ENCODE measurements at regions not wholly inside any gene's neighbourhood (a gene's known extent, or its start where the extent isn't known, plus 50 kb on each side); places are given as distances from the start of the nearest gene placed in this dataset.

DNA sequence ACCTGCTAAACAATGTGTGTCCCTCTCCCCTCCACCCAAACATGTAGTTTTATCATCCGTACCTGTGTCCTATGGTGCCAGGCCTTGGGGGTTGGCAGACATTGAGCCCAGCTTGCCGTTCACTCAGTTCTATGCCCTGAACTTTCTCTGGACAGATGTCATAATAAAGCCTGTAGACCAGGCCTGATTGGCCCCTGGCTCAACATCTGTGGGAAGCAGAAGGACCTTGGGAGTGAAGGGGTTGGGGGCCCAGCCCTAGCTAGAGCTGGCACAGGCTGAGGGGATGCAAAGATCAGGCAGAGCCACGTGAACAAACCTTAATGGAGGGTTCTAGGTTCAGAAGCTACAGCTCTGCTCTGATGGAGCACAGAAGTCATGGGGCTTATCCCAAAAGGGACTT, 600.6 kb downstream of the BUD13 start:
- DNase-seq: no peak

DNA sequence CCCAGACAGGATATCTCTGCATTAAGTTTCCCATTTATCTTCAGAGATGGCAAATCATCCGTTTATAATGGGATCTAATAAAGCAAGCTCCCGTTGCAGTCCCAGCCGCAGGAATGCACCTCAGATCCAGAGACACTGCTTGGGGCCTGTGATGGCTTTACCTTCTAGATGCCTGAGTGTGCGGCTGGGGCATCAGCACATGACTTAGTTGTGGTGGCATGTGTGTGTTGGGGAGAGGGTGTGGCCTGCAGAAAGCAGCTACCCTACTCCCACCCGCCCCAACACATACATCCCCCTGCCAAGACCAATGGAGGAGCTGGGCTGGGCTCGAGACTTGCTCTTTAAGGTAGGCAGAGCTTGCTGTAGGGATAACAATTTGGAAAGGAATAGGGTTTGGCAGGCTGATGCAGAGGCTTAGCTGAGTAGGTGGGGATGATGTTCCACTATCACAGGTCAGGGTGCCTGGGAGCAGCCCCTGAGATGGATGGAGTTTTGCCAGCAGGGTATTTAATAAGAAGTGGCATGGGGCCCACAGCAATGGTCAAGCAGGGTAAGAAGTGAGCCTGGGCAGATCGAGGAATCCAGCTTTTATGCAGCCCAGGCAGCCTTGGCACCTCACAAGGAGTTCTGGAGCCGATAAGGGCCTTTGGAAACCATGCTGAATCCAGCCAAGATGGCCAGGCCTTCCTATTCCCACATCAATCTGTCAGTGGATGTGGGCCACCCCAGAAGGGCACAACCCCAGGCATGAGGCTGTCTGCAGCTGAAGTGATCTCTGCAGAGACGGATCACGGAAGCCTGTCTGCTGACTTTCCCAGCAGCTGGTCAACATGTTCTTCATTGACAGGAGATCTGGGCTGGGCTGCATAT, 601.3 kb downstream of the BUD13 start:
- no peak for DNase-seq

DNA sequence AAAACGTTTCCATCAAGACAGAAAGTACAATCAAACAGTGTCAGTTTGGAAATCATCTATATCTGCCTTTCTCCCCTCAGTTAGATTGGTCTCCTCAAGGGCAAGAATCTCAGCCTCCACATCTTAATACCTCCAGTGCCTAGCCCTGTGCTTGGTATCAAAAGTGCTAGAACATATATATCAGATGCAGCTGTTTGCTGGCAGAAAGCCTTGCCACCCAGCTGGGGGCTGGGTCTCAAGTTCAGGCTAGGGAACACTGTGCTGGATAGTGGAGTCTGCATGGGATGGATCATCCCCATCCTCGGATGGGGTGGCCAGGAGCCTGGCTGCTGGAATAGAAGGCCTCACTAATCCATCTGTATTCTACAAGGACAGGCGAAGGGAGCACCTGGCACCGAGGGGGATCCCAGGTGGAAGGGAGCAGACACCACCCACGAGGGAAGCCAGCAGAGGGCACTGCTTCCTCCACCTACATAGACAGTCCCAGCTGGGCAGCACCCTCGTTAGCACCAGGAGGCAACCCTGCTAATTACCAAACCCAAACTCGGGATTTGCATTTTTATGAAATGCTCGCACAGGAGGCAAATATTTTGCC, 602.2 kb downstream of the BUD13 start:
- no peak for DNase-seq

DNA sequence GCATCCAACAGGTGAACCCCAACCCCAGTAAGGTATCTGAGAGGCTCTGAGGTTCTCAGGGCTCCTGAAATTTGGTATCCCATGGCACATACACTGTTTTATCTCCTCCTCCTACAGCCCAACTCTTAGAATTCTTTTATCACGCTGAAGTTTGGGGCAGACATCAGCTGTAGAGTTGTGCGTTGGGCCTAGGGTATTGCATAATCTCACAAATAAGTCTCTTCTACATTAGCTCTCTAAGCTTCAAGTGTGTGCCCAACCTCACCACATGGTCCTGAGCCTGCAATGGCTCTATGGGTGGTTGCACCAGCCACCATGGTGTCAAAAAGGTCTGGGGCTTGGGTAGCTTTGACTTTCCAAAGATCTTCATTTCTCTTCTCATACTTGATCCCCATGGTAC, 603.0 kb downstream of the BUD13 start:
- no peak for DNase-seq

DNA sequence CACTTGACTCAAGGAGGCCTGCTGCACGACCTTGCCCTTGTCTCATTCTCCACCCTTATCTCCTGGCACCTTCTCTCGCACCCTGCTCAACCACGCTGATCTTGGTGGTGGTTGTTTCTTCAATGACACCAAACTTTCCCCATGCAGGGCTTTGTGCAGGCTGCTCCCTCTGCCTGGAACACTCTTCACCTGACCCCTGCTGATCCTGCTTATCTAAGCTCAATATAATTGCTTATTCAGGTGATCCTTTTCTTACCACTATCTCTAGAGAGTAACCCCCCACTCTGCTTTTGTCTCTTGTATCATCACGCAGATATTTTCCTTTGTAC, 604.4 kb downstream of the BUD13 start:
- no peak for DNase-seq

DNA sequence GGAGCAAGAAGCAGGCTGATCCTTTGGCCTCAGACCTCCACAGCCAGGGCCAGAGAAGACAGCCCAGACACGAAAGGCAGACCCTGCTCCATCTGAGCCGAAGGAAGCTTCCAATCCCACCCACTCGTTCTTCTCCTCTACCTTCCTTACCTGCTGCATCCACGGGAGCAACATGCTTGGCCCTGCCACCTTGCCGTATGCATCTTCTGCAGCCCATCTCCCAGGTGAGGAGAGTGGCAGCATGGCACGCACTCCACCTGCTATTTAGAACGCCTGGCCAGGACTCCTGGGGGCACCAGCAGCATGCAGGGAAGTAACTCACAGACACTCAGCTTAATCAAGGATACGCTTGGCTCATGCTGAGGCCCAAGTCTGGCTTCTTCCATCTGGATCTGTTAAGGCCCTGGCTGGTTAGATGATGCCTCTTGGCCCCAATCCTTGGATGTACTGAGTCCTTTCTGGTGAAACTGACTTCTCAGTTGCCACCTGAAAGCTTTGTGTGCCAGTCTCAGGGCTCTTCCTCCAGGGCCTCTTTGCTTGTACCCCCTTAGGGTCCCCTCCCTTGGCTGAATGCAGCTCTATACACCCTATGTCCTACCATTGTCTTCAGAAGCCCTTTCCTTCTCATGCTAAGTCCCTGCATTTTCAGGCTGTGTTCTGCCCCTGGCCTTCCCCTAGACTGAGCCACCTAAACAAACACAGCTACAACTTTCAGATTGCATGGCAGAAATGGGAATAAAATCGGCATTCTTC, 604.9 kb downstream of the BUD13 start:
- no peak for DNase-seq

DNA sequence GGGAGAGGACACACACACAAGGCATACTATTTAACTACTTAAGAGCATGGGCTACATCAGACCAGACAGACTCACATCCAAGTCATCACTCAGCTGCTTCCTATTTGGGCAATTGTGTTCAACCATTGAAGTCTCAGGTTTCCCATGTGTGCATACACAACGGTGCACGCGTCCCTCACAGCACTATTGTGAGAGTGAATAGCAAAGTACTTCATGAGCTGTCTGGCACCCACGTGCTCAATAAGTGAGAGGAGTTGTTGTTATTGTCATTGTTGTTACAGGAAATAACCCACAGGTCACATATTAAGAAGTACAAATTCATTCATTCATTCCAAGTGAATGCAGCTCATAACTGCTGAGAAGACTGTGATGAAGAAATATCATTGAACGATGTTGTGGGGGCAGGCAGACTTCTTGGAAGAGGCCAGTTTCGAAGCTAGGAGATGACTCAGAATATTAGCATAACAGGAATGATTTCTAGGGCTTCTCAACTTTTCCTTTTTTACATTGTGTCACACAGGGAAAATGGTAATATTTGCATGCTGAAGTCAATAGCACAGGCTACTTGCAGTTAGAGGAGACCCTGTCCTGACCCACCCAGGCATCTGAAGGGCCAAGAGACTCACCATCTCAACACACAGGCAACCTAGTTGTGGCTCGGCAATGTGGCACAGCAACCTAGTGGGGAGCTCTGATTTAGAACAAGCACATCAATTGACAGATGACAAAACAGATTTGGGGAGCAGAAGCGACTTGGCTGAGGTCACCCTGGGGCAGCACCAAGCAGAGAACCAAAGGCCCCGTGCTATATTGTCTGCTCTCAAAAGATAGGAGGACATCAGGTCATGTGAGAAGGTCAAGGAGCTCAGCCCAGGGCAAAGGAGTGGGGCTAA, 606.0 kb downstream of the BUD13 start:
- DNase-seq: no peak

DNA sequence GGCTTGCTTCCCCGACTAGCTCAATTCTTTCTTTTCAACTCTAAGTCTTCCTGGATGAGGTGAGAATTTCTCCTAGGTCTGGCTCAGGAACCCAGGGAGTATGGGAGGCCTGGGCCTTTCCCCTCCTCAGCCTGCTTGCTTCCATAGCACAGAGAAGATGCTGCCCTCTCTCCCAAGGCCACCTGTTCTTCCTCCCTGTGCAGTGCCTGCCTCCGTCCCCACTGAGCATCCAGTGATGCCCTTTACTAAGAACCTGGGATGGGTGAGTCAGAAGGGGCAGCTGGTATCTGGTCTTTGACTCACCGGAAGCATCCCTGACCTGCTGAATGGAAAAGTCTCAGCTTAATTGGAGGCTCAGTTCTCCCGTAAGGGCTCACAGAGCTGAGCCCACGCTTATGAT, 607.9 kb downstream of the BUD13 start:
- DNase-seq: no peak

DNA sequence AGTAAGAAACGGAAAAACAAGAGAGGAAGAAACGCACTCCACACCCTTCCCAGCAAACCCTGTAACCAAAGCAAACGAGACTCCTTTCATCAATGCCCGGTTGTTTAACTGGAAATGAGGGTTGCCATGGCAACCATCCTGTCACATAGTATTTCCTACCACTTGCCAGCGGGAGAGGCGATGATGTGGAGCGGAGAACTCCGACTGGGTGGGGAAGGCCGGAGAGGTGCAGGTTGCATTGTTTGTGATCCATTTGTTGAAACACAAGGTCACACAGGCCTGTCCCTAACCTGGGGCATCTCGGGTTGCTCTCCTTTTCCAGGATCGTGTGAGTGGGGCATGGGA, 609.9 kb downstream of the BUD13 start:
- no peak for DNase-seq

DNA sequence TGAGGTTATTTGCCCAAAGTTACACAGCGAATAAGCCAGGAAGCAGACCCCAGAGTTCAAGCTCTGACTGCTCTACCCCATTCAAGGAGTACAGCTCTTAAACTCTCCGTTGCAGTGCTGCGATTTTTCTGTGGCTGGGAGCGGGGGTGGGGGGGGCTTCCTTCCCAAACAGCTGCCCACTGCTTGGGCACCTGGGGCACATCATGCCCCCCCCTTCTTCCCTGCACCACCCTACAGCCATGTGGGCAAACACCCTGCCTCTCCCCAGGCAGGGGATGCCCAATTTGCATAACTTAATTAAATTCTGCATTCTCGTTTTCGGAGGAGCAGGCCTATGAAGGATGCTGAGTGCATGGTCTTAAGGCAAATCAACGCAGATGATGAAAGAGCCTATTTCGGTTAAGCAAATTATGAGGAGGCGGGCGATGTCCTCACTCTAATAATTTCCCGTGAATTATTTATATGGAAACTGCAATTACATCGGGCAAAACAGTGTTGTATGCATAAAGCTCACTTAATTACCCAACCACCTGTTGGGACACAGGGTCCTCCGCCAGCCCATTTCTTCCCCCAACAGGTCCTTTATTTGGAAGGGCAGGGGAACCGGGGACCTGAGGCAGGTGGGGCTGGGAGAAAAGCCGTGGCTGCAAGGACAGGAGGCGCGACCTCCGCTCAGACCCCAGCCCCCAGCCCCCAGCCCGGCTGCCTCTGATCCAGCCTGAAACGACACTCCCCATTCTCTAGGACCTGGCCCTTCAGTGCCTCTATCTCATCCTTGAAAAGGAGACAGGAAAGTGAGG, 610.5 kb downstream of the BUD13 start:
- DNase-seq: no peak

DNA sequence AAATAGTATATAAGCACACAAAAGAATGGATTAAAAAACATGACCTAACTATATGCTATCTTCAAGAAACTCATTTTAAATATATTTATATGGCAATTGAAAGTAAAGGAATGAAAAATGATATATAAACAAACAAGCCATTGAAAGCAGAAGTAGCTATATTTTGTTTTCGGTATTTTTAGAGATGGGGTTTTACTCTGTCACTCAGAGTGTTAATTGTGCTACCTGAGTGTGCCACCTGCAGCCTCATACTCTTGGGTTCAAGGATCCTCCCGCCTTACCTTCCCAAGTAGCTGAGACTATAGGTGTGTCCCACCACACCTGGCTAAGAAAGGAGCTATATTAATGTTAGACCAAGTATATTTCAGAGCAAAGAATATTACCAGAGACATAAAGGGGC, 624.1 kb downstream of the BUD13 start:
- no peak for DNase-seq

DNA sequence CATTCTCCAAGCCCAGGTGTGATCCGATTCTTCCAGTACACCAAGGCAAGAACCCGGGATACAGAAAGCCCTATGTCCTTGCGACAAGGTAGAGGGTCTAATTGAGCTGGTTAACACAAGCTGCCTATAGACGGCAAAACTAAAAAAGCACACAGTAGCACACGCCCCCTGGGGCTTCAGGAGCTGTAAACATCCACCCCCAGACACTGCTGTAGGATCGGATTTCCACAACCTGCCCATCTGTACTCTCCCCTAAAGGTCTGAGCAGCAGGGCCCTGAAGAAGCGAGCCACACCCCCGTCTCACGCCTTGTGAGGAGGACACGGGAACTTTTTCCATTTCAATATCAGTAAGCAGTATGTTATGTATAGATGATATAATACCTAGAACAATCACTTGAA, 624.7 kb downstream of the BUD13 start:
- no peak for DNase-seq

DNA sequence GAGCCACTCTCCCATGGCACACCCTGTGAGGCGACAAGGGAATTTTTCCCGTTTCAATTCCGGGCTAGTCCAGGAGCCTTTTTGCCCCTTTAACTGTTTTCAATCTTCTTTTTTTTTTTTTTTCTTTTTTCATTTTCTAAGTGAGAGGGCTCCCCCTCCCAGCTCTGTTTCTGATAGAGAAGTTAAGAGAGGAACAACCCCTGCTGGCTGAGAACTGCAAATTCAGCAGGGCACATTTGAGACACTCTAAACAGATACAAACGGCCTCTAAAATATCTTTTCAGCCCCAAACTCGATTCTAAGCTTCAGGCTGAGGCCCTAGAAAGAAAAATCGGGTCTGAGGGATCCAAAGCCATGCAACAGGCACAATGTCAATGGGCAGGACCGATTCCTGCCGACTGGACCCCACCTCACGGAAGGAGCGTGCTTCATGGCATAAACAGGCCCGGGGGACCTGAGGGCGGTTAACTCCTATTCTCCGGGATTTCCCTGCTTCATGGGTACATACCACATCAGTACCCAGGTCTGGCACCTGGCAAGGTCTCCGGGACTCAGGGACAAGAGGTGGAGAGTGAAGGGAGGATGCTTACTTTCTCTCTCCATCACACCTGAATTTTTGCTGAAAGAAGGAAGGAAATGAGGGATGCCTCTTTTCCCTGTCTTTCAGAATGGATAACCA, 627.5 kb downstream of the BUD13 start:
- no peak for DNase-seq

DNA sequence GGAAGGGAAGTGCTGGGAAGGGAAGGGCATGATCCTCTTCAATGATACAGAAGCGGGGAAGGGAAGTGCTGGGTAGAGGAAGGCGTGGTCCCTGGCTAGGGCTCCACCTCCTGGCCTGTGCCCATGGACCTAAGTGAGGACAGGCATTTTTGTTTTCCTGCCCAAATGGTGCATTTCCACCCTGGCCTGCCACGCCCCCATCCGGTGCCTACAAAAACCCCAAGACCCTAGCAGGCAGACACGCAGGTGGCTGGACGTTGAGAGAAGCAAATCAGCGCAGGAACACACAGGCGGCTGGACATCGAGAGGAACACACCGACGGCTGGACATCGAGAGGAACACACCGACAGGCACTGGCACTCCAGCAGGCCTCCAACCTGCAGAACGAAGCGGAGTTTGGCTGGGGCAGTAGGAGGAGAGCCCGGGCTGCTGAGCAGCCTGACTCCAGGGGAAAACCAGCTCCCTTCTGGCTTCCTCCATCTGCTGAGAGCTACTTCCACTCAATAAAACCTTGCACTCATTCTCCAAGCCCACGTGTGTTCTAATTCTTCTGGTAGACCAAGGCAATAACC, 628.3 kb downstream of the BUD13 start:
- no peak for DNase-seq

DNA sequence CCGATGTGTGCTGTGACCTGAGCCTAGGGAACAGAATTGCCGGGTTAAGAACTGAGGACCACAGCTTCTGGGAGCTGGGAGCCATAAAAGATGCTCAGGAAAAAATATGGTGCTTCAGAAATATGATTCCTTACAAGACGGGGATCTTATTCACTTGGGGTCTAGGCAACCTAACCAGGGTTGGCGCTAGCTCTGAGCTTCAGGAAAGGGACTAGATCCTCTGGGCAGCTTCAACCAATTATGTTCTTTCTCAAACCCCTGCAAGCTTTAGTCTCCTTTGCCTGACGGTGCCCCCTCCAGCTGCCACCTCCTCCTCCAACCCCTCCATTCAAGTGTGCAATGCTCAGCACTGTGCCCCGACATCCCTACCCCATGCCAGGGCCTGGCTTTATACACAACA, 634.1 kb upstream of the CADM1 start:
- DNase-seq: no peak

DNA sequence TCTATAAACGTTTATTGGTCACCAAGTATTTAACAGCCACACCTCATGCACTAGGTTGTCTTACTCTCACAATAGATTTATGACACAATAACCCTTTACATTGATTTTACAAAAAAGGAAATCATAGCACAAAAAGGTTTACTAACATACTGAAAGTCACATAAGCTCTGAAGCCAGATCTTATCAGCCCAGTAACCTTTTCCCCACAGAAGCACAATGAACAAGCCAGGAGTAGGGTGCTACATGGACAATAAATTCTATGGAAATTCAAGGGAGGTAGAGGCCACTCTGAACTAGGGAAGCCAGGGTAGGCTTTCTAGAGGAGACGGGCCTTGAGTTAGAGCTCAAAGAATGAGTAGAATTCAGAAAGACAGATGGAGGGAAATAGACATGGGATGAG, 633.5 kb upstream of the CADM1 start:
- no peak for DNase-seq

DNA sequence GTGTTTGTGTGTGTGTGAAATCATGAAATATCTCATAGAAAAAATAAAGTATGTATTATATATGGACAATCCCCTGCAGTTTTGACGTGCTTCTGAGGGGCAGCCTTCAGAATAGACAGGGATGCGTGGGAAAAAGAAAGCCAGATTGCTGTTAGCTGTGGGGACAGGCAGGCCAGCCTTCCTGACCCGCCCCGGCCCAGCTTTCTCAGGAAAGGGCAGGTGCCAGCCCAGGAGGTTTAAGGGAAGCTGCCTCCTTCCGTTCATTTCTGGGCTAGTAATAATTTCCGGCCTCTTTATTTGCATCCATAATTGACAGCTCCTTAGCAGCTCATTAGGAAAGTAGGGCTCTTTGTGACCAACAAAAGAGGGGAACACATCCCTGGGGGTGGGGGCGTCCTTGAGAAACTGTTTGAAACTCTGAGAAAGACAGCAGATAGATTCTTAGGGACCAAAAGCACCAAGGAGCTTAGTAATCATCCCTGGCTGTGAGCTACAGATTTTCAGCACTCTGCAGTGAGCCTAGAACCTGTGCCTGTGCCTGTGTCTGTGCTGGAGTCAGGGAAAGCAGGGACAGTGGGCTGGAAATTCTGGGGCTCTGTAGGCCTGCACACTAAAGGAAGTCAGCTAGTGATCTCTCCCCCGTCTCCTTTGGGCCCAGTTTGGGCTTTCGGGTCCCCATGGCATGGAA, 632.9 kb upstream of the CADM1 start:
- no peak for DNase-seq

DNA sequence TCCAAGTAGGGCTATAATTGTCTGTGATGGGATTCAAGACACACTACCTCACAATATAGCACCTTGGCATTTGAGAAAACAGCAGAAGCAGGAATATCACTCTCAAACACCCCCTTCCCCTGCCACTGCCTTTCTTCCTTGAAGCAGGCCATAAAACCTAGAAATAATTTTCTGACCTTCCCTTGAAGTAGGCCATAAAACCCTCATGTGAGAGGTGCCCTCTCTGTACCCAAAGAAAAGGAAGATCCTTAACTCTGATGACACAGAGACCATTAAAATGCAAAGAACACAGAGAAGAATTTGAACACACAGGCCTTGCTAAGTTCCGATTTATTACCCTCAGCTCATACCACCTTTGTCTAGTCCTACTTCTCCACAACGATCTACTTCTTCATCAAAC, 631.7 kb upstream of the CADM1 start:
- DNase-seq: no peak

DNA sequence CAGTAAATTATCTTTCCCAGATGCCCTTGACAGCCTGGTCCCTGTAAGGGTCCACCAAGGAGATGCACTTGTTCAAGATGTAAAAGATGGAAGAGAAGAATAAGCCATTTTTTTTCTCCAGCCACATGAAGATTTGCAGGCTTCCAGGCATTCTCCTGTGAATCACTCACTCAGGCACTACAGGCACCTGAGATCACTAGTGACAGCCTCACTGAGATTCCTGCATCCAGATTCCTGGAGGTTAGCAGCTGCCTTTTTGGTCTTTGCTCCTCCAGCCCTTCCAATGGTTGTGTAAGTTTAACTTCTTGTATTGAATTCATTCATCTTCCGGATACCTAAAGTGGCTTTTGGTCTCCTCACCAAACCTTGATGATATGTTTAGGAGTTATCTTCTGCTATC, 630.2 kb upstream of the CADM1 start:
- DNase-seq: no peak

DNA sequence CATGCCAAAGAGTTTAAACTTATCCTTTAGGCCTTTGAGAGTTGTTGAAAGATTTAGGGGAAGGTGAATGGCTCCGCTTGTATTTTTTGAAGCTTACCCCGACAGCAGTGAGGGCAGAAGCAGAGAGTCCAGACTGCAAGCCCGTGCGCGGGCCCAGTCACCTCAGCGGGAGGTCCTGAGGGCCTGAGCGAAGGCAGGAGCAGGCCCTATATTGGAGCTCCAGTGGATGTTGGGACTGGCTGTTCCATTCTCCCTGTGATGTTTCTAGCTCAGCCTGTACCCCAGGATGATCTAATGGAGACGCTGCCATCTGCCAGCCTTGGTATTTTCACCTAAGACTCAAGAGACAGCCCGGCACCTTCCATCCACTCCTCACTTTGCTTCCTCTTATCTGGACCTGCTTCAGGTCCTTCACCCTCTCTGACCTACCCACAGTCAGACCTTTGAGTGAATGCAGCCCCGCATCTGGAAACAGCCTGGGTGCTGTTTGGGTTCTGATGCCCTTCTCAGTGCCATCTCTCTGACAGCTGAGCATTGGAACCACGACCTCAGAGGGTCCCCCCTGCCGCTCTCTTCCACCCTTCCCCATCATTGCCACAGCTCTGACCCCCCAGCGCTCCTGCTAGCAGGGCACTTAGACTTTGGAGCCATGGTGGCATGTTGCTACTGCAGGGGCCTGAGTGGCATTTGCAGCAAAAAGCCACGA, 628.2 kb upstream of the CADM1 start:
- no peak for DNase-seq
